Head of caudate nucleus (tissue), 42 donors: ENCODE measurements at regions not wholly inside any gene's neighbourhood (a gene's known extent, or its start where the extent isn't known, plus 50 kb on each side); places are given as distances from the start of the nearest gene placed in this dataset.

Source experiments
- DNase-seq, 42 donors: peaks; one replicate each; pipeline versions ENCODE4 v3.0.0 to v3.0.0-alpha.2; 2020 to 2021; ENCODE audit warnings: mixed read lengths in 7 of 42
- intact Hi-C: fragments of 100-400 bp; cut with DNase I; formaldehyde crosslinking; loops from one replicate; pipeline ENCODE4 v1.15.0; 2022

GRCh38 chr2:157082950-157083349, 174.6 kb upstream of the GALNT5 start:
- intact Hi-C loops: no loop called here
- DNase-seq: no peak

DNA sequence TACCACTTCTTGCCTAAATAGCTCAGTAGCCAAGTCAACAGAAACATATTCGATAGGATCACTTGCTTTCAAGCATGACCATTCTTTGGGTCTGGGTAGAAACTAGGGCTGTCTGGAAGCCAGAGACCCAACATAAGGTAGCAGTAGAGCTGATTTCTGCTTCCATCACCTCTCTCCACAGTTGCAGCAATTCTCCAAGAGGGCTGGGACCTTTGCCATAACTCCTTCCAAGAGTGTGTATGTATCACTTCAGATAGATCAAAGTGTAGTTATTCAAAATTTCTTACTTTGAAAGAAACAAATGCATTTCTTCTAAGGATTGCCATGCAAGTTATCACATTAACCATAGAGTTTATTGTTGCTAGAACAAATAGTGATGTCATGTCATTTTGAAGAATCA, 172.0 kb upstream of the GALNT5 start:
- intact Hi-C loops: no loop called here
- DNase-seq: no peak

DNA sequence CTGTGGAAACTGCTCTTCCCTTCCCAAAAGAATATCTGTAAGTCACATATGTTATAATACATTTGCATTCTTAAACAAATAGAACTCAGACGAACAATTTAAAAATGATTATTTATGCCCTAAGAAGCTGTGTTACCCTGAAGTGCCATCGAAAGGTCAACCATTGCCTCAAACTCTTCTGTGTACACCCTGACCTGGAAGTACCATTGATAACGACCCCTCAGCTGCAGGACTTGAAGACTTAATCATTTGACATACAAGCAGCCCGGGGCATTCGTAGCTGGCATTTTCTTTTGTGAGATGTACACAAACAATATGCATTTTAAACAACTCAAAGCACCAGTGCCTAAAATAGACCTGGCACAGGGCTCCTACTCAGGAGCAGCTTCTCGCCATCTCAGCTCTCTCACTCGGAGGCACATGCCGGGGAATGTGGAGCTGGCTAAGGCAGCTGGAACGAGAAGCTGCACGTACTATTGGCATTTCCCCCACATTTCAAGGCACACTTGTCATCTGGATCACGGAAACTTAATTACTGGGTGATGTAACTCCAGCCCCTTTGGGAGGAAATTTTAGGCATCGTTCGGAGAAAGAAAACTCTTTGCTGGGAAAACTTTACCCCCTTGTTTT, 170.0 kb upstream of the GALNT5 start:
- peak in 5 of 42 donors; percentile 1 to 15 (median 7) for DNase-seq

GRCh38 chr2:157093666-157094065, 163.8 kb upstream of the GALNT5 start:
- intact Hi-C loops: no loop called here
- DNase-seq: no peak

More for the DNA sequence above, 170.0 kb upstream of the GALNT5 start:
- intact Hi-C loops: no loop called here

- no peak for DNase-seq
- intact Hi-C loops: no loop called here
Measured at GRCh38 chr2:157105372-157105771, 152.1 kb upstream of the GALNT5 start.

DNA sequence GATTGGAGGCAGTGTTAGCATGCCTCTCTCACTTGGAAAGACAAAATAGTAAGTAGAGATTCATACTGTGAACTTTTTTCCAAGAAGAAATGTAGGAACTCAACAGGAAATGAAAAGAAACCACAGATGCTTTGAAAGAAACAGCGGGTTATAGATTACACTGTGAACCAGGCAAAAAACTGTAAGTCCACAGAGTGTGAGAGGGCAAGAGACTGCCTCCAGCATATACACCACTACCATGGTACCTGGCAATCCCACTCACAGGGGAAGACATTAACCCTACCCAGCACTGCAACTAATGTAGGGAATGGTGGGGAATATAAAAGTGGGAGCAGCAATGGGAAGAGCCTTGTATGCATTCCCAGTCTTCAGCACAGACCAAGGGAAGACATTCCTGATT, 150.6 kb upstream of the GALNT5 start:
- no peak for DNase-seq
- intact Hi-C loops: no loop called here

DNA sequence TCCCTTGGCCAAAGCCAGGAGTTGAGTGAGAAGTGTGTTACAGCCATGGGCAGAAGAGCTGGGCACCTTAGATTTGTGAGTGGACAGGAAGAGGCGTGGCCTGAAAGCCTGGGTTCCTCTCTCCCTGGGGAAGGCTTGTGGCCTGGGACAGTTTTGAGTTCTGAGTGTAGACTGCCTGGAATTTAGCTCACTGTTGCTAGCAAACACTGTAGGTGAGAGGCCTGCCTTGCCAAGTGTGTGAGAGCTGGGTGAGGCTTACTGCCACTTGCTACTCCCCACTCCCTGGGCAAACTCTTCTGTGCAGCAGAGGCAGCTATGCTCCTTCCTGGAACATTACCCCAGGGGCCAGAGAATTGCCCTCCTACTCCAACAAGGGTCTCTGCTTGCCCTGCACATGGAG, 150.0 kb upstream of the GALNT5 start:
- no peak for DNase-seq
- intact Hi-C loops: no loop called here

DNA sequence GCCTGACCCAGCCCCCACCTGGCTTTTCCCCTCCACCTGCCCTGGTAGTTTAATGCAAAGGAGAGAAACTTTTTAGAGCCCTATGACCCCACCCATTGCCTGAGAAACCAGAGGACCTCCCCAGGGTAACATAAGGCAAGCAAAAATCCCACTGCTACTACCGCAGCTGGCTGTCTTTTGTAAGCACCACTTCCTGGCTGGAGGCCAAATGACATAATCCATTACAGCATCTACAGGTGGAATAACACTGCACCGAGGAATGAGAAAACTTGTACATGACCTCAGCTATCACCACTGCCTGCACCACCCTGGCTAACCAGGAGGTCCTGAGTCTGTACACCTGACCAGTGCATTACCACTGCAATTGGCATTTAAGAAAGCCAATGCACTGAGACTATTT, 149.6 kb upstream of the GALNT5 start:
- DNase-seq: no peak
- intact Hi-C loops: no loop called here

- intact Hi-C loops: no loop called here
- peak in 2 of 42 donors; percentile 5 to 13 for DNase-seq
Measured at GRCh38 chr2:157122776-157123175, 134.7 kb upstream of the GALNT5 start.

GRCh38 chr2:157124731-157125130, 132.8 kb upstream of the GALNT5 start:
- DNase-seq: no peak

DNA sequence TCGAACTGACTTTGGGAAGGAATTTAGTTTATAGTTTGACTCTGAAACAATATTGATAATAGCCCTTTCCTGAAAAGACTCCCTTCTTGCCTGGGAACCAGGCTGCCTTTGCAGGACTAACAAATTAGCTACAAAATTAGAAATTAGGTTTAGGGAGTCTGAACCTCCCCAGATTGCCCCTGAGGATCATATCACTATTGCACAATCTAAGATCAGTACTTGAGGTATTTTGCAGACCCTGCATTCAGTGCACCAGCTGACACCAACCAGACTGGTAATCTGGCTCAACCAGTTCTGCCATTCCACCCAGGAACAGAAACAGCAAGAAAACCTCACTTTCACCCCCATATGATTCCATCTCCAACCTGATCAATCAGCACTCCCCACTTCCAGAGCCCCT, 131.8 kb upstream of the GALNT5 start:
- intact Hi-C loops: no loop called here
- no peak for DNase-seq

More at GRCh38 chr2:157124731-157125130, 132.8 kb upstream of the GALNT5 start:
- intact Hi-C loops: no loop called here

GRCh38 chr2:157127249-157128012, 130.1 kb upstream of the GALNT5 start:
- DNase-seq: no peak
- intact Hi-C loops: no loop called here

- intact Hi-C loops: no loop called here
- DNase-seq: no peak
Measured at GRCh38 chr2:157143901-157144300, 113.6 kb upstream of the GALNT5 start.

- intact Hi-C loops: no loop called here
- no peak for DNase-seq
Measured at GRCh38 chr2:157149270-157149669, 108.2 kb upstream of the GALNT5 start.

- no peak for DNase-seq
- intact Hi-C loops: no loop called here
Measured at GRCh38 chr2:157150747-157151146, 106.8 kb upstream of the GALNT5 start.

GRCh38 chr2:157152362-157152761, 105.1 kb upstream of the GALNT5 start:
- no peak for DNase-seq
- intact Hi-C loops: no loop called here

DNA sequence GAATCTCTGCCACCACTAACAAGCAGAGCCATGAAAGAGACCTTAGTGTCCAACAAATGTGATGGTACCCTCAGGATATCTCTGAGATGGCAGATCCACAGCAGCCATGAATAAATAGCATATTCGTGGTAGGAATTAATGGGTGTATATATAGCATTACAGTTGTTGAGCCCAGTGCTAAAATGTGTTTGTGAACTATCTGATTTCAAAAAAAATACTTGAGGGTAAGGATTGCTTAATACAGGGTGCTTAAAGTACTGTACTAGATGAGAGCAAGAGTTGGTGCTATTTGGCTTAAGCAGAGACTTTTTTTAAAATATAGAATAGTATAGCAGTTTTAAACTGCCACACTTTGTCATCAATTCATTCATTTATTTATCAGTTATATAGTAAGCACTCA, 101.5 kb upstream of the GALNT5 start:
- intact Hi-C loops: no loop called here

GRCh38 chr2:157158111-157158510, 99.4 kb upstream of the GALNT5 start:
- intact Hi-C loops: no loop called here
- DNase-seq: no peak

More for the DNA sequence above, 101.5 kb upstream of the GALNT5 start:
- DNase-seq: no peak

DNA sequence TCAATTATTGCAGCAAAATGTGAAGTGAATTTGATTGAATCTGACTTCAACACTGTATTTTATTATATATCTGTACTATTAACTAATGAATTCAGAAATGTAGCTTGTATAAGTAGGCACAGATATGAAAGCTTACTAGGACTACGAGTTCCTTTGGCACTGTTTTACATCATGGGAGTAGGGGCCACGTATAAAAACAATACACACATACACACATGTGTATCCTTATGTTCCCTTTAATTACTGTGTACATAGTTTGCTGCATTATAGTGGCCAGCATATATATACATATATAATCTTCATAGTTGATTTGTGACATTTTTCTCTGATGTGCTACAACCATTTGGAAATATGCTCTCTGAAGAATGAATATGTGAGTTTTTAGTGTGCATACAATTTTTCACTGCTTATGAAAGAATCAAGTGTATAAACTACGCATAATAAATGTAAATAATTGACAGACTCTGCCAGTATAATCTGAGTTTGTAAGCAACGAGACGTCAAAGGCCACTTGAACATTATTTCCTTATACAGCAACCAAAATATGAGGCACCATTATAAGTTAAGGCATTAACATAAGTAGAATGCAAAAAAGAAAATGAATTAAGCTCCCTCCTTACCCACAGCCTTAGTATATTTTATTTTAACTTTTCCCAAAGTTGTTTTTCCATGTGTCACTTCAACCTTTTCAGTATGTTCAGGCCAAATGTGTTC, 98.1 kb upstream of the GALNT5 start:
- intact Hi-C loops: no loop called here
- no peak for DNase-seq

DNA sequence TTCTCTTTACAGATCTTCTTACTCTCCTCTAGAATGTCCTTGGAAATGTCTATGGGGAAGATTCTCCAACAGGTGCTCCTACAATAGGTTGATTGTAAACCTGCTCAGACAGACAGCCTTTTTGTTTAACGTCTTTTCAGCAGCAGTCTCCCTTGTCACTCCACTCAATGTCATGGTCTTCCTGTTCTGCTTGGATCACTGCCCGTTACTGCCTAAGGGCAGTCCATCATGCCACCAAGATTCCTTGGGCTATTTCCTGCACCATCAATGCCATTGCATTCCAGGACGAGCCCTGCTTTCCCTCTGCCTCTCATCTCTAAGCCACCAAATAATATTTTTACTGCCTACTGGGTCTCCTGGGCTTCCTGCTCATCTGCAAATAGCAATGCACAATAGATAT, 97.4 kb upstream of the GALNT5 start:
- intact Hi-C loops: no loop called here
- no peak for DNase-seq
